Activated CD8-positive, alpha-beta memory T cell treated with anti-CD3 and anti-CD28 coated beads, Interleukin-2, amount 10 ng/mL, durations not matched to agents 7 days and 5 days (primary cell): ENCODE measurements at regions not wholly inside any gene's neighbourhood (a gene's known extent, or its start where the extent isn't known, plus 50 kb on each side); places are given as distances from the start of the nearest gene placed in this dataset.

Experiments
- ATAC-seq: fragments of 150-1000 bp; cut with Tn5 transposase; one replicate; pipeline ENCODE4 v1.10.0; 2021; ENCODE audit warnings: moderate library complexity
- CTCF ChIA-PET: fragments of 350-600 bp; sonication (Branson Sonifier 250); formaldehyde crosslinking; loops from one replicate; lab custom pipeline; 2021; ENCODE audit warnings: antibody characterized with exemption; lab: Charles Lee
- DNase-seq: peaks from one replicate; pipeline ENCODE4 v3.0.0-alpha.2; 2020
- H3K27ac Mint-ChIP-seq: one replicate; pipeline ENCODE4 v1.8.0; 2021; ENCODE audit warnings: mild to moderate bottlenecking, mixed read lengths
- H3K27me3 Mint-ChIP-seq: one replicate; pipeline ENCODE4 v1.8.0; 2021; ENCODE audit warnings: mixed read lengths
- H3K36me3 Mint-ChIP-seq: one replicate; pipeline ENCODE4 v1.8.0; 2021; ENCODE audit warnings: mild to moderate bottlenecking, mixed read lengths
- H3K4me1 Mint-ChIP-seq: one replicate; pipeline ENCODE4 v1.8.0; 2021; ENCODE audit warnings: mixed read lengths
- H3K4me3 Mint-ChIP-seq: one replicate; pipeline ENCODE4 v1.8.0; 2021; ENCODE audit warnings: mild to moderate bottlenecking, moderate library complexity, mixed read lengths
- H3K9me3 Mint-ChIP-seq: one replicate; pipeline ENCODE4 v1.8.0; 2022; ENCODE audit warnings: low read depth, mixed read lengths

DNA sequence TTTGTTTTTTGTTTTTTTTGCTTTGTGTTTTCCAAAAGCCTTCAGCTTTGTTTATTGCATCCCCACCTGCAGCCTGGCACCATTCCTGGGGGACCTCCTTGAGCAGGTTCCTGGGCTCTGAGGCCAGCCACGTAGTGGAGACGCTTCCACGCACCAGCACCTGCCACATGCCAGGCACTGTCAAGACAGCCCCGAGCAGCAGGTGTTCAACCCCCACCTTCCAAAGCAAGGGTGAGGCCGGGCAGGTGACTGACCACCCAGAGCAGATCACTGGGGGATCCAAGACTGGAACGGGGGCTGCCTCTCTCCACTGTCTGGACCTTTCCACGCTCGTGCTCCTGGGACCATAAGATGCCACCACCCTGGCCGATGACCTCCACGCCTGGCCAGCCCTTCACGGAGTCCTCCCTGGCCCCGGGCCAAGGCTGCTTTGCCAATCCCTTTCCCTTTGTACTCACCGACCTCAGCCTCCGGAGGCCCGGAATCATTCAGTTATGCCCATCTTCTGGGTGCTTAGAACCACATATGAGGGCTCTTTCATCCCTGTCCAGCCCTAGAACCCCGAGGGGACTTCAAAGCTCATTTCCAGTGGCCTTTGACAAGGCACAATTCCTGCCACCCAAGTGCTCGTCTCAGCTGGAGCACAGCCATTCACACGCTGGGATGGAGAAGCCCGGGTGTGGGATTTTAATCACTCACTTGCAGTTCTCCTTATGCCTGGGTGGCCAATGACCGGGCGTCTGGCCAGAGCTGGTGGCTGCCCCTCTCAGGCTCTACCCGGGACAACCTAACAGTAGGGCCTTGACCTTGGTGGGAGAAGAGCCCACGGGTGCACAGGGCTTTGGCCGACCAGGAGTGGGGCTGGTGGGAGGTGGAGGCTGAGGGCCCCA is 330.8 kb downstream of the NPHP4 start:
- peaks cover 9% of the 10 kb centered on the region for H3K4me1 Mint-ChIP-seq
- DNase-seq, result no peak
- H3K27me3 Mint-ChIP-seq, result no peaks in the 10 kb centered on the region
- H3K4me3 Mint-ChIP-seq, result no peak overlapping the region
- no peak for ATAC-seq
- CTCF ChIA-PET, result no interaction called here
- no peak overlapping the region for H3K27ac Mint-ChIP-seq
- no peaks in the 10 kb centered on the region for H3K36me3 Mint-ChIP-seq
- no peaks in the 10 kb centered on the region for H3K9me3 Mint-ChIP-seq

DNA sequence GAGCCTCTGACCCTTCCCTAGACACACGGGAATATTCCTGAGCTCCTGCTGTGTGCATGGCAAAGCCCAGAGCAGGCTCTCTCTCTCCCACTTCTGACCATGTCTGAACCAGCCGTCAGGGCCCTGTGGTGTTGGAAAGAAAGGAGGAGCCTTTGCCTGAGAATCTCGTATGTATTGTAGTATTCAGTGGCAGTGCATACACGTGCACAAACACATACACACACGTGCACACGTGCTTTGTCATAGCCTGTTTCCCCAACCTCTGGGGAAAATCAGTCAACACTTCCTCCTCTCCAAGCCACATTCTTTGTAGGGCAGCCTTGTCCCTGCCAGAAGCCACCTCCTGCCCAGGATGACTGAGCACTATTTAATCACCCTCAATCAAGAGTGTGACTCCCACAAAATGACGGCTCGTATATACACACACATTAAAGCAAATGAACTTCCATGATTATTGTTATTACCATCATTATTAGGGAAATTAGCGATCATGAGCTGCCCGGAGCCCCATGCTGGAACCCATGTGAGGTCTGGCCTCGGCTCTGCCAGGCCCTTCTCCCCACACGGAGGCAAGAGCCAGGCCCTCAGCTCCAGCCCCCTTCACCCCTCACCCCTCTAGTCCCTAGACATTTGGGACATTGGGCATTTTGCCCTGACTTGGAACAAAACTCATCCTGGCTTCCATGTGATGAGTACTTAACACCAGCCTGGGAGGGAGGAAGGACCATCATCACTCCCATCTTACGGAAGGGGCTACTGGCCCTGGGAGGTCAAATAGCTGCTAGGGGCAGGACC is 331.9 kb downstream of the NPHP4 start:
- no peaks in the 10 kb centered on the region for H3K27me3 Mint-ChIP-seq
- peaks cover 2% of the 10 kb centered on the region for H3K4me1 Mint-ChIP-seq
- DNase-seq, result no peak
- no peaks in the 10 kb centered on the region for H3K9me3 Mint-ChIP-seq
- no peak overlapping the region for H3K27ac Mint-ChIP-seq
- no peaks in the 10 kb centered on the region for H3K36me3 Mint-ChIP-seq
- ATAC-seq, result no peak
- CTCF ChIA-PET, result no interaction called here
- H3K4me3 Mint-ChIP-seq, result no peak overlapping the region

DNA sequence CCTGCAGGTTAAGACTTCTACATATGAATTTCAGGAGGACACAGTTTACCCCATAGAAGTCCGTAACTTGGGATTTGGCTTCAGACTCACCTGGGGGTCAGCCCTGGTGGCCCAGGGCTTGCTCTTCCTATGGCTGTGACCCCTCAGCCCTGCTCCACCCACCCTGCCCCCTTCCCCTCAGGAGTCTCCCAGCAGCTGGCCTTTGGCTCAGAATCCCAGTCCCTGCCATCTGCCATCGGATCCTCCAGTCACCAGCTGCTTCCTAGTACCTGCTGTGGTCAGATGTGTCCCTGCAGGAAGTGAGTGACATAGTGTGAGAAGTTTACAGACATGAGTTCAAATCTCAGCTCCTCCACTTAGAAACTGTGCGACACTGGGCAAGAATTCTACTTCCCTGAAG is 332.6 kb downstream of the NPHP4 start:
- no peak for ATAC-seq
- H3K4me3 Mint-ChIP-seq, result no peak overlapping the region
- DNase-seq, result no peak
- H3K36me3 Mint-ChIP-seq, result no peaks in the 10 kb centered on the region
- H3K27me3 Mint-ChIP-seq, result no peaks in the 10 kb centered on the region
- CTCF ChIA-PET, result no interaction called here
- no peaks in the 10 kb centered on the region for H3K9me3 Mint-ChIP-seq
- peaks cover 2% of the 10 kb centered on the region for H3K4me1 Mint-ChIP-seq
- no peak overlapping the region for H3K27ac Mint-ChIP-seq

DNA sequence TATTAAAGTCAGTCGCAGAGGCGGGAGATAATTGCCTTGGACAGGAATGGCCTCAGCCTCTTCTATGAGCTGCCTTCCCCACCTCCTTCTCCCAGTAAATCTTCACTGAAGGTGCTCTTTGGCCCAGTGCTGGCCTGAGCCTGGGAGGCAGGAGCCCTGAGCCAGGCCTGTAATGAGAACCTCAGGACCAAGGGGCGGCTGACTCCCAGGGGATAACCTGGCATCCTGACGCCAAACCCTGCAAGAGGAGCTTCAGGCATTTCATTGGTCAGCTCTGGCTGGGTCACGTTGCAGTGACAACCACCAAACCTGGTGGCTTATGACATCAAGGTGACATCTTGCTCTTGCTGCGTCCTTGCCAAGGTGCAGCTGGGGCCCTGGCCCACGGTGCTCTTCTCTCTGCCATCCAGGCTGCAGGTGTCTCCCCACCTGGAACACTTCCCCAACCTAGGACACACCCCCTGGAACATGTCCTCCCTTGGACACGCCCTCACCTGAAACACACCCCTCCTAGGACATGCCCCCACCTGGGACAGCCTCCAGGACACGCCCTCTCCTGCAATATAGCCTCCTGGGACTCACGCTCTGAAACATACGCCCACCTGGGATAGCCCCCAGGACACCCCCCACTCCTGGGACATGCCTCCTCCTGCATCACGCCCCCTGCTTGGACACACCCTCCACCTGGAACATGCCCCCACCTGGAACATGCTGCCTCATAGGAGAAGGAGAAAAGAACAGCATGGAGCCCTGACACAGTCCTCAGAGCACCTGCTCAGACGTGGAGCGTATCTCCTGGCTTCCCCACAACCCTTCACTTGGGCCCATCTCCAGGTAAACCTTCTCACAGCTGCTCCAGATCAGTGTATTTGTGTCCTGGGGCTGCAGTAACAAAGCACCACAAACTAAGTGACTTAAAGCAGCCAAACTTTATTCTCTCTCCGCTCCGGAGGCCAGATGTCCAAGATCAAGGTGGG is 333.6 kb downstream of the NPHP4 start:
- ATAC-seq, result no peak
- H3K27me3 Mint-ChIP-seq, result no peaks in the 10 kb centered on the region

DNA sequence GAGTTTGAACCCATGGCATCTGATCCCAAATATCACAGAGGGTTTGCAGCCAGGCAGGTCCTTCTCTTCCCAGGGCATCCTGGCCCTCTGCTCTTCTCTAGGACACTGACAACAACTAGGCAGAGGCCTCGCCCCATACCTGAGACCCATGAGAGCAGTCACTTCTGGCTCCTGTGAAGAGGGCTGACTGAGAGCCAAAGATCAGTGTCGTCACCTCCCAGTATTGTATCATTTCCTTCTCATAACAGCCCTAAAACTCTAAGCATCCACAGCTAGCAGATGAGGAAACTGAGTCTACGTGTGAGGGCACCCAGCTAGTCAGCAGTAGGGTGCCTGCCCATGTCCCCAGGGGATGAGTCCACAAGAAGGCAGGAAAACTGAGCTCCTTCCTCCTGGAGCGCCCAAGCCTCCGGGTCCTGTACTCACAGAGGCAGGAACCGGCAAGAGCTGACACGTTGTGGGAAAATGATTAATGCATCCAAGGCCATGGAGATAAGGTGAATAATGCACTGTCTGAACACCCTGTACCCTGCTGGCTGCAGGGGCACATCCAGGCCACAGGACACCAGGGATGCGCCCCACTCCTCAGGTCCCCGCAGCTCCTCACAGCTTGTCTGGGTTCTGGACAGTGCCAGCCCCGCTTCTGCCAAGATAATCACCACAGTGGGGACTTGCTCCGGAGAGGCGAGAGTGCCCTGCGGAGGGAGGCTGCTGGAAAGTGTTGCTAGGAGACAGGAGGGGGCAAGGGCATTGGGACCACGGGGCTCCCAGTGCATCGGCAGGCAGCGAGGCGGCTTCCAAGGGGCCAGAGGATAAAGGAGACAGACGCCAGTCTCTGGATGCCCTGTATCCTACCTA is 340.0 kb downstream of the NPHP4 start:
- no peak for DNase-seq
- Mint-ChIP-seq H3K36me3 (no peaks in the 10 kb centered on the region), H3K4me1 (peaks cover 9% of the 10 kb centered on the region), H3K27me3 (peaks cover 9% of the 10 kb centered on the region), H3K9me3 (no peaks in the 10 kb centered on the region), H3K4me3 (no peak overlapping the region), H3K27ac (no peak overlapping the region)
- CTCF ChIA-PET, result interaction anchor here (1.5 kb wide), 1 partner anchor 16 kb away, joined by 4 read pairs; no protein-coding TSS in a partner anchor
- no peak for ATAC-seq

More for the DNA sequence above, 333.6 kb downstream of the NPHP4 start:
- no peak for DNase-seq
- no peaks in the 10 kb centered on the region for H3K9me3 Mint-ChIP-seq
- peaks cover 2% of the 10 kb centered on the region for H3K4me1 Mint-ChIP-seq
- CTCF ChIA-PET, result no interaction called here
- H3K27ac Mint-ChIP-seq, result no peak overlapping the region
- no peaks in the 10 kb centered on the region for H3K36me3 Mint-ChIP-seq
- H3K4me3 Mint-ChIP-seq, result no peak overlapping the region

DNA sequence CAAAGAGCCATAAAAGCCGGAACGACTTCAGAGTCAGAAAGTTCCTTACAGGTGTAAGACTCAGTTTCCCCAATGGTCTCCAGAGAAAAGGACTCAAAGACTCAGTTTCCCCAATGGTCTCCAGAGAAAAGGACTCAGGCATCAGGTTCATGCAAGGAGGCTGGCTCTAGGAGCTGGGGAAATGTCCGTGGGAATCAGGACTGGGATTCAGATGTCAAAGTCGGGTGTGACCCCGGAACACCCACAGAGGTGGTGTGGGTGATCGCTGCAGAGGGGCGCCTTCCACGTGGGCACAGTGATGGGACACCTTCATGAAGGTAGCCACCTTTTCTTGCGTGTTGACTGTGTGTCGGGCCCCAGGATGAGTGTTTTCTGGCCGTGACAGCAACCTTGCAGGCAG is 340.8 kb downstream of the NPHP4 start:
- Mint-ChIP-seq H3K4me1 (peaks cover 9% of the 10 kb centered on the region), H3K36me3 (no peaks in the 10 kb centered on the region), H3K4me3 (no peak overlapping the region), H3K9me3 (peaks cover under 1% of the 10 kb centered on the region), H3K27me3 (peaks cover 9% of the 10 kb centered on the region), H3K27ac (no peak overlapping the region)
- CTCF ChIA-PET, result no interaction called here
- DNase-seq, result no peak
- no peak for ATAC-seq

DNA sequence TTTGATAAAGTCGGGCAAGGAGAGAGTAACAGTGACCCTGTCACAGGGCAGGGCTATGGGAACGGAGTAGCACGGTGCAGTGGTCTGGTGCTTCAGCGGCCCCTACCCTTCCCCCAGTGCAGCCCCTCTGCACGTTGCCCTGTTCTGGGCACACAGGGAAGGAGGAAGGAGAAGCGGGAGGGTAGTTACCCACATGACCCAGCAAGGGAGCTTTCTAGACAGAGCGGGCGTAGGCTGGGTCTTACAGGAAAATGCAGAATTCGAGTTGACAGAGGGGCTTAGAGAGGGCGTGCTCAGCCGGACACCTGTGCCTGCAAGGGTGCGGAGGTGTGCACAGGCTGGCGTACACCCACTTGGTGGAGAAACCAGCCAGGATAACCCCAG is 341.2 kb downstream of the NPHP4 start:
- ATAC-seq (no peak), DNase-seq (no peak)
- no peak overlapping the region for H3K4me3 Mint-ChIP-seq
- CTCF ChIA-PET, result no interaction called here
- no peaks in the 10 kb centered on the region for H3K36me3 Mint-ChIP-seq
- peaks cover 9% of the 10 kb centered on the region for H3K4me1 Mint-ChIP-seq
- no peak overlapping the region for H3K27ac Mint-ChIP-seq
- H3K27me3 Mint-ChIP-seq, result peaks cover 9% of the 10 kb centered on the region
- peaks cover 3% of the 10 kb centered on the region for H3K9me3 Mint-ChIP-seq

DNA sequence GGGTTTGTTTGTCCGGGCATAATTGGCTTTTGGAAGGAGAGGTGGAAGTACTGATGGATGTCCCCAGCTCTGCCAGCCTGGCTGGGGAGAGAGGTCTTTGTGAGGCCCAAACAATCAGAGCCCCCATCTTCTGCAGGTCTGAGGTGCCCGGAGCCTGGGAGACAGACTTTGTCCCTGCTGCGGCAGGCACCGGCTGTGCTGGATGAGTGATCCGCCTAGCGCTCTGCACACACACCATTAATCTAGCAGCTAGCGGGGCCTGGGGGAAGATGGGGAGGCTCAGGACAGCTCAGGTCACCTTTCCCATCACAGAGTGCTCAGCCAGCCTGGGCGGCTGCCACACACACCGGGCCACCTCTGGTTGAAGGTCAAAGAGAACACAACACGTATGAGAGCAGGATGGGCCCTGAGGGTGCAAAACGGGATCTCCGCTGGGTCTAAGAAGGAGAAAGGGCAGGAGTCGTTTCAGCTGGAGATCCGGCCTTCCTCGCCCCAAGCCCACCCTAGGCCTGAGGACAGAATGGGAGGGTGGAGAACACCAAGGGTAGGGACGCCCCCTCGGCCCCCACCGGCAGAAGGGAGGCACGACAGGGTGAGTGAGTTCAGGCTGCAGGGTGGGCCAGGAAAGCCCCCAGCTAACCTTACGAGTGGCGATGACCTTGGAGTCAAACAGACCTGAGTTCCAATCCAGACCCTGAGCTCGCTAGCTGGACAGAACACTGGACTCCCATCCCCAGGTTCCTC is 341.8 kb downstream of the NPHP4 start:
- H3K4me1 Mint-ChIP-seq, result peaks cover 9% of the 10 kb centered on the region
- peaks cover 3% of the 10 kb centered on the region for H3K9me3 Mint-ChIP-seq
- no peak for ATAC-seq
- H3K4me3 Mint-ChIP-seq, result no peak overlapping the region
- DNase-seq, result peak; percentile 32
- H3K36me3 Mint-ChIP-seq, result no peaks in the 10 kb centered on the region
- H3K27me3 Mint-ChIP-seq, result peaks cover 9% of the 10 kb centered on the region
- H3K27ac Mint-ChIP-seq, result no peak overlapping the region
- CTCF ChIA-PET, result no interaction called here

DNA sequence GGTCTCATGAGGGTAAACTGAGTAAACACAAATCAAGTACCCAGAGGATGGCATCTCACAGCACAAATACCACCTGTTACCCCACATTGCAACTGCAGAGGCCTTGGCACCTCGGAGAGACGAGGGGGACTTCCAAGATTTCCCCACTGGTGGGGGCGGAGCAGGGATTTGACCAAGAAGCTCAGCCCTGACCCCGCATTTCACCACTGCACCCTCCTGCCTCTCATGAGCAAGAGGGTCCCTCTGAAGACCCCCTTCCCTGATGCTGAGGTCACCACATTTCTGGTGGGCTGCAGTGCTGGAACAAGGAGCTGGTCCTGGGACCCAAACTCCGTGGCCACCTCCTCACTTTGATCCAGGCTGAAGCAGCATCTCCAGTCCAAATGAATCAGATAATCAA is 342.4 kb downstream of the NPHP4 start:
- peaks cover 9% of the 10 kb centered on the region for H3K27me3 Mint-ChIP-seq
- peaks cover 3% of the 10 kb centered on the region for H3K9me3 Mint-ChIP-seq
- no peak overlapping the region for H3K27ac Mint-ChIP-seq
- no peaks in the 10 kb centered on the region for H3K36me3 Mint-ChIP-seq
- H3K4me1 Mint-ChIP-seq, result peaks cover 9% of the 10 kb centered on the region
- H3K4me3 Mint-ChIP-seq, result no peak overlapping the region
- CTCF ChIA-PET, result no interaction called here
- peak; percentile 27 for DNase-seq
- ATAC-seq, result no peak

DNA sequence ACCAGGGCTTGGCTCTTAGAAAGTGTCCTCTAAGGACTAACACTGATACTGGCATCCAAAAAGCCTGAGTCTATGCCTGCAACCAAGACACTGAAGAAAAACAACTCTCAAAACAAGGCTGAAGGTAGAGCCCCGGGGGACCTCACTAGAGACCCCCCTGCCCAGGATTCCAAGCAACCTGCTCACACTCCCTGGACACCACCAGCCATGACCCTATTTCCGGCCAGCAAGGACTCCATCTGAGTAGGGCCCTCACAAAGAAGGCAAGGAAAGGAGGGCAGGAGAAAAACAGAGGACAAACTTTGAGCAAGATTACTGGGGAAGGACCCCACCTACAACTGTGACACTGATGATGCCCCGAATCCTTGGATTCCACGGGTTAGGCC is 343.1 kb downstream of the NPHP4 start:
- Mint-ChIP-seq H3K27ac (no peak overlapping the region), H3K4me3 (no peak overlapping the region), H3K36me3 (no peaks in the 10 kb centered on the region), H3K4me1 (peaks cover 9% of the 10 kb centered on the region), H3K9me3 (peaks cover 3% of the 10 kb centered on the region), H3K27me3 (peaks cover 9% of the 10 kb centered on the region)
- CTCF ChIA-PET, result no interaction called here
- ATAC-seq, result no peak
- DNase-seq, result peak; percentile 21

DNA sequence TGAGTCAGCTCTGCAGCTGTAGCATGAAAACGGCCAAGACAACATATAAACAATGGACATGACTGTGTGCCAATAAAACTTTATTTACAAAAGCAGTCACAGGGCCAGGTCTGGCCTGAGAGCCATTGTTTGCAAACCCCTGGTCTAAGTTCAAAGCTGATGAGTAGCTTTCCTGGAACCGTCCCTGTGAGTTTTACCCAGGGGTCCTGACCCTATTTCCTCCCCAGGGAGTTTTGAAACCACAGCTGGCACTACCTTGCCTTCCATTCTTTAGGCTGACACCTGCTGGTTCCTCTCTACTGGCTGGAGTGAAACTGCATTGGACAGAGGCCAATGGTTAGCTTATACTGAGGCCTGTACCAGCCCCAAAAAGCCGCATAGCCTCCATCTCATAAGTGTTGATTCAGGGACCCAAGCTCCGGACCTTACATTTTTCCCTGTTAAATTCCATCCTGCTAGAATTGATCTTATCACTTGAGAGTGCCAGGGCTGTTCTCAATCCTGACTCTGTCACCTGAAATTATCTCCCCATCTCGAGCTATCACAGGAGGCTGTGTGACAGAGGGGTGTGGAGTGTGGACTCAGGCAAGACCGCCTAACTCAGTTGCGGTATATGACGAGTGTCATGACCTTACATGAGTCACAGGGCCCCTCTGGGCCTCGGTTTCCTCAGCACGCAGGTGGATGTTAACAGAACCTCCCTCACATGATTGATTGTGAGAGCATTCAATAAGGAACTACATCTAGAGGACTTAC is 343.6 kb downstream of the NPHP4 start:
- H3K4me3 Mint-ChIP-seq, result no peak overlapping the region
- ATAC-seq, result no peak
- no peaks in the 10 kb centered on the region for H3K36me3 Mint-ChIP-seq
- peak; percentile 32 for DNase-seq
- peaks cover 9% of the 10 kb centered on the region for H3K27me3 Mint-ChIP-seq
- no peak overlapping the region for H3K27ac Mint-ChIP-seq
- peaks cover 3% of the 10 kb centered on the region for H3K9me3 Mint-ChIP-seq
- CTCF ChIA-PET, result interaction anchor here (1.2 kb wide), 1 partner anchor 10 kb away, joined by 3 read pairs; no protein-coding TSS in a partner anchor
- peaks cover 8% of the 10 kb centered on the region for H3K4me1 Mint-ChIP-seq
